Gastroesophageal sphincter (tissue), 4 donors: ENCODE measurements at regions not wholly inside any gene's neighbourhood (a gene's known extent, or its start where the extent isn't known, plus 50 kb on each side); places are given as distances from the start of the nearest gene placed in this dataset.

Source experiments
- ATAC-seq: fragments of 150-250 bp; one replicate; pipeline ENCODE4 v1.9.1; 2016; ENCODE audit warnings: mild to moderate bottlenecking, moderate library complexity
- H3K27ac ChIP-seq, 4 donors: fragments of 200-600 bp; sonication (generic) in 3 of 4; 1 replicate in 3 of 4; 2 replicates in 1 of 4; pipeline ENCODE4 v1.5.1; 2016 to 2019
- H3K27me3 ChIP-seq: fragments of 200-600 bp; sonication (generic); one replicate; pipeline ENCODE4 v1.5.1; 2019
- H3K36me3 ChIP-seq, 2 donors: fragments of 200-600 bp; sonication (generic); one replicate each; pipeline ENCODE4 v1.5.1; 2019; ENCODE audit warnings: control low read depth in 1 of 2
- H3K4me1 ChIP-seq, 3 donors: fragments of 200-600 bp; sonication (generic); 1 replicate in 2 of 3; 2 replicates in 1 of 3; pipeline ENCODE4 v1.5.1; 2016 to 2019; ENCODE audit warnings: control low read depth in 2 of 3
- H3K4me3 ChIP-seq, 2 donors: fragments of 200-600 bp; sonication (generic); one replicate each; pipeline ENCODE4 v1.5.1; 2019; ENCODE audit warnings: mild to moderate bottlenecking in 1 of 2, moderate library complexity in 1 of 2
- H3K9me3 ChIP-seq, 3 donors: fragments of 200-600 bp; sonication (generic); one replicate each; pipeline ENCODE4 v1.5.1; 2017 to 2019; ENCODE audit warnings: control low read depth in 2 of 3
- CTCF ChIP-seq, 4 experiments: fragments of 200-600 bp in 2 of 4; fragments of 450-650 bp in 2 of 4; sonication (generic) in 1 of 4; IDR thresholded peaks; one replicate each; pipeline ENCODE4 v1.5.1; 2017 to 2019; ENCODE audit warnings: antibody characterized with exemption in 4 of 4, mild to moderate bottlenecking in 2 of 4, moderate library complexity in 2 of 4
- EP300 ChIP-seq: sonication (generic); formaldehyde crosslinking; IDR thresholded peaks from one replicate; pipeline ENCODE4 v1.6.1; 2017; ENCODE audit warnings: antibody characterized with exemption, mild to moderate bottlenecking
- POLR2A ChIP-seq, 2 donors: fragments of 450-650 bp; IDR thresholded peaks; one replicate each; pipeline ENCODE4 v1.6.1; 2017; ENCODE audit warnings: antibody characterized with exemption in 2 of 2, mild to moderate bottlenecking in 2 of 2, moderate library complexity in 1 of 2
- POLR2AphosphoS5 ChIP-seq: sonication (generic); formaldehyde crosslinking; IDR thresholded peaks from one replicate; pipeline ENCODE4 v1.6.1; 2017; ENCODE audit warnings: antibody characterized with exemption
- WGBS, 2 donors: methylation state at CpG; one replicate each; pipeline ENCODE4 v1.1.5; 2018; ENCODE audit warnings: low coverage in 1 of 2; 5-methylcytosine and 5-hydroxymethylcytosine counted together

- Histone ChIP-seq H3K4me1 (no peaks in the 10 kb centered on the region), H3K4me3 (no peak overlapping the region), H3K36me3 (peaks cover 3 to 36% of the 10 kb centered on the region in 2 donors), H3K27ac (no peak overlapping the region), H3K27me3 (no peaks in the 10 kb centered on the region), H3K9me3 (no peaks in the 10 kb centered on the region)
- ATAC-seq: no peak
- TF ChIP-seq POLR2A (IDR thresholded peaks at IDR 0.05): no peak
- no peak for TF ChIP-seq CTCF (IDR thresholded peaks at IDR 0.05)
- no peak for TF ChIP-seq EP300
- TF ChIP-seq POLR2AphosphoS5: no peak
- 75 to 76% methylated on average over 3 to 4 of the region's 4 CpGs for WGBS, 2 donors
Observed at GRCh38 chr13:73691891-73692290, 442.3 kb downstream of the KLF12 start.

GRCh38 chr13:73687929-73688328 is 446.3 kb downstream of the KLF12 start:
- H3K4me3 ChIP-seq: no peak overlapping the region
- TF ChIP-seq POLR2A (IDR thresholded peaks at IDR 0.05): no peak
- no peak for TF ChIP-seq CTCF (IDR thresholded peaks at IDR 0.05)
- no peak for TF ChIP-seq POLR2AphosphoS5
- no peak for TF ChIP-seq EP300
- no peaks in the 10 kb centered on the region for H3K9me3 ChIP-seq
- no peak overlapping the region for H3K27ac ChIP-seq
- peaks cover 0 to 10% of the 10 kb centered on the region in 2 donors for H3K36me3 ChIP-seq
- H3K27me3 ChIP-seq: no peaks in the 10 kb centered on the region
- H3K4me1 ChIP-seq: no peaks in the 10 kb centered on the region
- no peak for ATAC-seq

- Histone ChIP-seq H3K4me1 (no peaks in the 10 kb centered on the region), H3K27me3 (no peaks in the 10 kb centered on the region), H3K4me3 (no peak overlapping the region), H3K36me3 (peaks cover 0 to 1% of the 10 kb centered on the region in 2 donors), H3K9me3 (no peaks in the 10 kb centered on the region), H3K27ac (no peak overlapping the region)
- TF ChIP-seq POLR2A (IDR thresholded peaks at IDR 0.05) (no peak), EP300 (no peak), POLR2AphosphoS5 (no peak), CTCF (IDR thresholded peaks at IDR 0.05) (no peak)
- no peak for ATAC-seq
- WGBS, 2 donors: 80 to 86% methylated on average over 4 of the region's 4 CpGs
Observed at GRCh38 chr13:73687087-73687486, 447.1 kb downstream of the KLF12 start.

- no peaks in the 10 kb centered on the region for H3K36me3 ChIP-seq
- no peak for ATAC-seq
- H3K4me1 ChIP-seq: no peaks in the 10 kb centered on the region
- TF ChIP-seq POLR2AphosphoS5 (no peak), CTCF (IDR thresholded peaks at IDR 0.05) (no peak), EP300 (no peak), POLR2A (IDR thresholded peaks at IDR 0.05) (no peak)
- H3K27me3 ChIP-seq: no peaks in the 10 kb centered on the region
- no peak overlapping the region for H3K27ac ChIP-seq
- 85 to 89% methylated on average over 4 to 5 of the region's 11 CpGs for WGBS, 2 donors
- no peaks in the 10 kb centered on the region for H3K9me3 ChIP-seq
- H3K4me3 ChIP-seq: no peak overlapping the region
Observed at GRCh38 chr13:73684750-73685149, 449.5 kb downstream of the KLF12 start.

GRCh38 chr13:73684286-73684685 is 449.9 kb downstream of the KLF12 start:
- ATAC-seq: no peak
- no peaks in the 10 kb centered on the region for H3K4me1 ChIP-seq
- H3K4me3 ChIP-seq: no peak overlapping the region
- H3K36me3 ChIP-seq: no peaks in the 10 kb centered on the region
- 75 to 76% methylated on average over 3 of the region's 3 CpGs for WGBS, 2 donors
- no peaks in the 10 kb centered on the region for H3K9me3 ChIP-seq
- TF ChIP-seq CTCF (IDR thresholded peaks at IDR 0.05) (no peak), EP300 (no peak), POLR2AphosphoS5 (no peak), POLR2A (IDR thresholded peaks at IDR 0.05) (no peak)
- no peaks in the 10 kb centered on the region for H3K27me3 ChIP-seq
- no peak overlapping the region for H3K27ac ChIP-seq
